ENCODE measurements at regions not wholly inside any gene's neighbourhood (a gene's known extent, or its start where the extent isn't known, plus 50 kb on each side); places are given as distances from the start of the nearest gene placed in this dataset.

- H3K27me3 Mint-ChIP-seq (ENCODE audit: unreplicated experiment): peaks cover 2% of the 10 kb centered on the region
- no peak for DNase-seq (ENCODE audit: extremely low spot score, unreplicated experiment)
- H3K4me3 Mint-ChIP-seq (ENCODE audit: unreplicated experiment): no peak overlapping the region
- no peak overlapping the region for H3K27ac Mint-ChIP-seq (ENCODE audit: unreplicated experiment)
- no peak for TF ChIP-seq CTCF (IDR thresholded peaks at IDR 0.05)
- H3K36me3 Mint-ChIP-seq (ENCODE audit: unreplicated experiment): no peaks in the 10 kb centered on the region
- no peaks in the 10 kb centered on the region for H3K4me1 Mint-ChIP-seq (ENCODE audit: unreplicated experiment)
- no peaks in the 10 kb centered on the region for H3K9me3 Mint-ChIP-seq (ENCODE audit: unreplicated experiment)
These were observed 84.3 kb upstream of the THRB start for GRCh38 chr3:24578951-24579421.

DNA sequence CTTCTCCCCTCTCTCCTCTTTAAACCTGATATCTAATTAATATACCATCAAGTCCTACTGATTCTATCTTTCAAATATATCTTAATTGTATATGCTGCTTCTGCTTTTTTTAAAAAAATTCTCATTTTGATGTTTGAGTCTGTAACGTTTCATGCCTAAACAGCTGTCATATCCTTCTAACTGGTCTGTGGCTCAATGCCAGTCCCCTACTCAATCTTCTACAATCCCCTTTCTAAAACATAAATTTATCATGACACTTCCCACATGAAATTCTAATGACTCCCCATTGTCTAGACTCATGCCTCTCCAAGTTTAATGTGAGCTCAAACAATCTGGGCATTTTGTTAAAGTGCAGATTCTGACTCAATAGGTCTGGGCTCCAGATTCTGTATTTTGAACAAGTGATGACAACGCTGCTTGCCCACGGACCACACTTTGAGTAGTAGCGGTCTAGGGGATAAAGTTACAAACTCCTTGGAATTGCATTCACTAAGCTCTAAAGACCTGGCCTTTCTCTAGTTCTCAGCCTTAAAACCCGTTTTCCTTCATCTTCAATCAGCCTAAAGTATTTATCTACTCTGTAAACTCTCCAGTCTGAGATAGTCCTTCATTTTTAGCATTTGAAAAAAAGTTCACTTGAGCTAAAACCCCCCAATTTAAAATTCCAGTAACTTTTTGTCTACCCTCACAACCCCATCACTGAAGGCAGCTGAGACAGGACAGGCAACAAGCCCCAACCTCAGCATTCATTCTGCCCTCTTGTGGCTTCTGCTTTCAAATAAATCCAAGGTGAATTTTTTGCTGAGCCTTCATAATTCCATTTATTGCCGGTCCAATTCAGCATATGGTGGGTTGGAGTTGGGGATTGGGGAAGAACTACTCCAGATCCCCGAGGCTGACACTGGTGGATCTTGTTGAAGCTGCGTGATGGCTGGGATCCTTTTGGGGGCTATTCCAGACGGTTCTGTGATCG lies 88.1 kb upstream of the THRB start:
- Mint-ChIP-seq H3K4me3 (ENCODE audit: unreplicated experiment) (no peak overlapping the region), H3K27ac (ENCODE audit: unreplicated experiment) (no peak overlapping the region), H3K9me3 (ENCODE audit: unreplicated experiment) (no peaks in the 10 kb centered on the region), H3K4me1 (ENCODE audit: unreplicated experiment) (no peaks in the 10 kb centered on the region), H3K36me3 (ENCODE audit: unreplicated experiment) (no peaks in the 10 kb centered on the region), H3K27me3 (ENCODE audit: unreplicated experiment) (peaks cover 10% of the 10 kb centered on the region)
- peak; percentile 46 for TF ChIP-seq CTCF (IDR thresholded peaks at IDR 0.05)
- no peak for DNase-seq (ENCODE audit: extremely low spot score, unreplicated experiment)

GRCh38 chr3:24586920-24587319 lies 92.3 kb upstream of the THRB start:
- Mint-ChIP-seq H3K27me3 (ENCODE audit: unreplicated experiment) (peaks cover 8% of the 10 kb centered on the region), H3K4me1 (ENCODE audit: unreplicated experiment) (peaks cover 16% of the 10 kb centered on the region), H3K9me3 (ENCODE audit: unreplicated experiment) (no peaks in the 10 kb centered on the region), H3K27ac (ENCODE audit: unreplicated experiment) (no peak overlapping the region), H3K36me3 (ENCODE audit: unreplicated experiment) (no peaks in the 10 kb centered on the region), H3K4me3 (ENCODE audit: unreplicated experiment) (no peak overlapping the region)
- no peak for DNase-seq (ENCODE audit: extremely low spot score, unreplicated experiment)
- TF ChIP-seq CTCF (IDR thresholded peaks at IDR 0.05): no peak

DNA sequence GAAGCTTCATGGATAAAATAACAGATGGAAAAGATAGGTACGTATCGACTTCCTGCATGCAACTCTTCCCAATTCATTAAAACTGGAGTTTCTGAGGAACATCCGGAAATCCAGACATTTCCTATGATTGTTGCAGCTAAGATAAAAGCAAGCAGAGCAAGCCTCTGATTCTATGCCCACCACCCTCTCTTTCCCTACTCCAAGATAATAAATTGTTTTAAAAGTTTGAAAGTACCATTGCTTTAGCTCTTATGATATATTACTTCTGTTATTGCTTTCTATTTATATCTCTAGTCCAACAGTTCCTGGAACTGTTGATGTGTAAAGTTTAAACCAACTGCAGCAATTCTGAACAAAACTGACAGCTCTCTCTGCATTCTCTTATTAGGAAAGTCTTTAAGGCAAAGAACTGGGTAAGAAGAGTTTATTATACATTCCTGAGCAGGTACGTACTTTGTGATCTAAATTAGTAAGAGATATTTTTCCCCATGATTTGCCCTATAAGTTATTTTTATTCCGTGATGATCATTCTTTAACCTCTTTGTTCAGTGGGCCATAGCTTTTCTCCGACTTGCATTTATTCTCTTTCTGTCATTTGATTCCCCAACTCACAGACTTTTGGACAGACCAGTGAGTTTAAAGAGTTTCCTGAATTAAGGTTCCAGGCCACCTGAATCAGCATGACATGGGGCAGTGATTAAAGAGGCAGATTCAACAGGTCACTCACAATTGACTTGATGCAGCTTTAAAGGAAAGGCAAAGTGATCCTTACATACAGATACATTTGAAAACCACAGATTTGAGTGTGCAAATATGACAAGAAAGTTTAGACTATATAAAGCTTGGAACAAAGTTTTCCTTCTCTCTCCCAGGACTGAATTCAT lies 94.2 kb upstream of the THRB start:
- no peaks in the 10 kb centered on the region for H3K9me3 Mint-ChIP-seq (ENCODE audit: unreplicated experiment)
- DNase-seq (ENCODE audit: extremely low spot score, unreplicated experiment): no peak
- no peak overlapping the region for H3K4me3 Mint-ChIP-seq (ENCODE audit: unreplicated experiment)
- no peak overlapping the region for H3K27ac Mint-ChIP-seq (ENCODE audit: unreplicated experiment)
- no peaks in the 10 kb centered on the region for H3K36me3 Mint-ChIP-seq (ENCODE audit: unreplicated experiment)
- no peak for TF ChIP-seq CTCF (IDR thresholded peaks at IDR 0.05)
- H3K4me1 Mint-ChIP-seq (ENCODE audit: unreplicated experiment): peaks cover 16% of the 10 kb centered on the region
- H3K27me3 Mint-ChIP-seq (ENCODE audit: unreplicated experiment): peaks cover 8% of the 10 kb centered on the region

- no peak overlapping the region for H3K27ac Mint-ChIP-seq (ENCODE audit: unreplicated experiment)
- H3K9me3 Mint-ChIP-seq (ENCODE audit: unreplicated experiment): no peaks in the 10 kb centered on the region
- H3K27me3 Mint-ChIP-seq (ENCODE audit: unreplicated experiment): peaks cover 8% of the 10 kb centered on the region
- H3K36me3 Mint-ChIP-seq (ENCODE audit: unreplicated experiment): no peaks in the 10 kb centered on the region
- TF ChIP-seq CTCF (IDR thresholded peaks at IDR 0.05): no peak
- H3K4me3 Mint-ChIP-seq (ENCODE audit: unreplicated experiment): no peak overlapping the region
- DNase-seq (ENCODE audit: extremely low spot score, unreplicated experiment): no peak
- H3K4me1 Mint-ChIP-seq (ENCODE audit: unreplicated experiment): peaks cover 16% of the 10 kb centered on the region
These were observed 94.8 kb upstream of the THRB start for GRCh38 chr3:24589513-24589851.

Data from osteocyte (in vitro differentiated cells).